IMR-90 (cell line): ENCODE measurements at regions not wholly inside any gene's neighbourhood (a gene's known extent, or its start where the extent isn't known, plus 50 kb on each side); places are given as distances from the start of the nearest gene placed in this dataset.

Experiments
- ATAC-seq: fragments of 200-7000 bp; cut with Tn5 transposase; 2 replicates; pipeline ENCODE4 v1.9.1; 2020; ENCODE audit warnings: low read depth, mild to moderate bottlenecking, moderate library complexity
- BruUV-seq: library from RNA; stranded (reverse); fragments of 400-500 nt; replicated peaks from 2 replicates; lab custom pipeline; 2021; lab: Mats Ljungman, UMichigan
- CTCF ChIA-PET: fragments of 300-600 bp; formaldehyde crosslinking; extraction: SDS; loops from one replicate; lab custom pipeline; 2021; ENCODE audit warnings: antibody characterized with exemption; lab: Yijun Ruan, JAX
- POLR2A ChIA-PET: fragments of 300-600 bp; sonication (Branson Sonifier 250); formaldehyde crosslinking; loops from one replicate; lab custom pipeline; 2022; ENCODE audit warnings: antibody characterized with exemption; ENCODE audit not compliant: unreplicated experiment; lab: Charles Lee
- DNase-seq: peaks from one replicate; pipeline ENCODE4 v3.0.0; 2013
- H2AFZ ChIP-seq: replicated peaks from 2 replicates; pipeline ENCODE3; 2013; ENCODE audit warnings: low read length, mild to moderate bottlenecking; ENCODE audit not compliant: poor library complexity
- H2AK5ac ChIP-seq: 2 replicates; pipeline ENCODE4 v1.6.1; 2013; ENCODE audit warnings: low read depth, low read length, inconsistent platforms
- H2AK9ac ChIP-seq: replicated peaks from 2 replicates; pipeline ENCODE3; 2013; ENCODE audit warnings: mild to moderate bottlenecking, low read depth, low read length, moderate library complexity; ENCODE audit not compliant: poor library complexity
- H2BK120ac ChIP-seq: 2 replicates; pipeline ENCODE4 v1.6.1; 2013; ENCODE audit warnings: low read depth, low read length, inconsistent platforms
- H2BK15ac ChIP-seq: 3 replicates; pipeline ENCODE4 v1.6.1; 2013; ENCODE audit warnings: low read depth, low read length, inconsistent platforms
- H2BK20ac ChIP-seq: 2 replicates; pipeline ENCODE4 v1.6.1; 2013; ENCODE audit warnings: low read depth, mild to moderate bottlenecking, inconsistent platforms, low read length, moderate library complexity
- H2BK5ac ChIP-seq: 2 replicates; pipeline ENCODE4 v1.6.1; 2013; ENCODE audit warnings: mild to moderate bottlenecking, low read depth, low read length, inconsistent platforms; ENCODE audit not compliant: poor library complexity, severe bottlenecking
- H3K14ac ChIP-seq: replicated peaks from 2 replicates; pipeline ENCODE4 v1.6.1; 2013; ENCODE audit warnings: low read depth, low read length, inconsistent platforms
- H3K18ac ChIP-seq: 2 replicates; pipeline ENCODE4 v1.6.1; 2013; ENCODE audit warnings: low read depth, low read length, control low read depth
- H3K23ac ChIP-seq: 2 replicates; pipeline ENCODE4 v1.6.1; 2013; ENCODE audit warnings: low read depth, low read length, inconsistent platforms
- H3K27ac ChIP-seq: 2 replicates; pipeline ENCODE4 v1.5.1; 2013; ENCODE audit warnings: mild to moderate bottlenecking, control low read depth, low read length; ENCODE audit not compliant: insufficient read depth
- H3K27me3 ChIP-seq: 2 replicates; pipeline ENCODE4 v1.6.1; 2013; ENCODE audit warnings: low read length; ENCODE audit not compliant: control insufficient read depth, insufficient read depth
- H3K36me3 ChIP-seq: 2 replicates; pipeline ENCODE4 v1.6.1; 2013; ENCODE audit warnings: low read length, mixed read lengths; ENCODE audit not compliant: control insufficient read depth, insufficient read depth
- H3K4ac ChIP-seq: 2 replicates; pipeline ENCODE4 v1.6.1; 2013; ENCODE audit warnings: low read depth, low read length, inconsistent platforms
- H3K4me1 ChIP-seq: 2 replicates; pipeline ENCODE4 v1.6.1; 2013; ENCODE audit warnings: low read length, mixed read lengths; ENCODE audit not compliant: control insufficient read depth, insufficient read depth
- H3K4me2 ChIP-seq: 2 replicates; pipeline ENCODE4 v1.6.1; 2013; ENCODE audit warnings: low read depth, mild to moderate bottlenecking, control low read depth, low read length, moderate library complexity
- H3K4me3 ChIP-seq: 2 replicates; pipeline ENCODE4 v1.5.1; 2013; ENCODE audit warnings: low read depth, mild to moderate bottlenecking, control low read depth, low read length, moderate library complexity; ENCODE audit not compliant: insufficient read depth
- H3K56ac ChIP-seq: 2 replicates; pipeline ENCODE4 v1.6.1; 2013; ENCODE audit warnings: low read length, inconsistent platforms; ENCODE audit not compliant: insufficient read depth; ENCODE audit errors: extremely low read depth
- H3K79me1 ChIP-seq, 2 experiments: 2 replicates each; pipeline ENCODE4 v1.6.1; 2013; ENCODE audit warnings: low read length in 2 of 2, inconsistent platforms in 1 of 2, low read depth in 1 of 2
- H3K9ac ChIP-seq: 2 replicates; pipeline ENCODE4 v1.6.1; 2013; ENCODE audit warnings: low read depth, low read length, control low read depth
- H3K9me1 ChIP-seq: 2 replicates; pipeline ENCODE4 v1.6.1; 2013; ENCODE audit warnings: low read length, inconsistent platforms; ENCODE audit not compliant: insufficient read depth
- H3K9me3 ChIP-seq: 2 replicates; pipeline ENCODE4 v1.6.1; 2013; ENCODE audit warnings: low read length; ENCODE audit not compliant: control insufficient read depth, insufficient read depth
- H4K20me1 ChIP-seq: 2 replicates; pipeline ENCODE4 v1.6.1; 2013; ENCODE audit warnings: low read length, inconsistent platforms; ENCODE audit not compliant: insufficient read depth
- H4K5ac ChIP-seq: 2 replicates; pipeline ENCODE4 v1.6.1; 2013; ENCODE audit warnings: mild to moderate bottlenecking, low read depth, low read length, control low read depth
- H4K8ac ChIP-seq, 2 experiments: 2 replicates each; pipeline ENCODE4 v1.6.1; 2013; ENCODE audit warnings: low read depth in 2 of 2, low read length in 2 of 2, control low read depth in 1 of 2, inconsistent platforms in 1 of 2
- H4K91ac ChIP-seq: 2 replicates; pipeline ENCODE4 v1.6.1; 2013; ENCODE audit warnings: low read depth, low read length, inconsistent platforms; ENCODE audit not compliant: insufficient read depth
- MAZ ChIP-seq: IDR thresholded peaks from 2 replicates; pipeline ENCODE4 v1.6.1; 2012; ENCODE audit warnings: low read depth, mild to moderate bottlenecking, low read length, improper control_type of control experiment, moderate library complexity, borderline replicate concordance
- NFE2L2 ChIP-seq: fragments of 150-350 bp; IDR thresholded peaks from 2 replicates; pipeline ENCODE4 v1.6.1; 2016; ENCODE audit warnings: low read depth, mild to moderate bottlenecking, low read length
- WGBS, 2 experiments: methylation state at CpG; one replicate each; pipeline versions ENCODE4 v1.1.5 to v1.1.7; 2013; ENCODE audit warnings: missing lambda C conversion rate in 2 of 2; ENCODE audit not compliant: insufficient read length in 1 of 2; ENCODE audit errors: extremely low coverage in 2 of 2; 5-methylcytosine and 5-hydroxymethylcytosine counted together
- dilution Hi-C: fragments of 300-500 bp; cut with HindIII; formaldehyde crosslinking; loops from one replicate; pipeline ENCODE4 v1.14.3; 2018; ENCODE audit warnings: low sequenced_read_pairs; ENCODE audit not compliant: unreplicated experiment
- in situ Hi-C: fragments of 300-500 bp; cut with MboI; formaldehyde crosslinking; loops from 3 replicates; pipeline ENCODE4 v1.14.3; 2019; ENCODE audit warnings: low sequenced_read_pairs, inconsistent platforms, mixed read lengths
- intact Hi-C: fragments of 100-400 bp; cut with micrococcal nuclease; formaldehyde crosslinking; loops from 2 replicates; pipeline ENCODE4 v1.10.0; 2022

GRCh38 chr3:68057637-68058320, 403.4 kb upstream of the SUCLG2 start:
- no peak for TF ChIP-seq MAZ
- TF ChIP-seq NFE2L2 = no peak
- dilution Hi-C loops = no loop called here
- no peak overlapping the region for H4K91ac ChIP-seq
- ATAC-seq = no peak
- H3K27ac ChIP-seq = no peak overlapping the region
- no peak overlapping the region for H3K18ac ChIP-seq
- no peaks in the 10 kb centered on the region for H3K36me3 ChIP-seq
- no peak for DNase-seq
- in situ Hi-C loops = no loop called here
- no peaks in the 10 kb centered on the region; the same call in 1 of the 2 replicates for H3K9me3 ChIP-seq
- H3K4me3 ChIP-seq = no peak overlapping the region
- no peak overlapping the region for H2AK5ac ChIP-seq
- H3K4me2 ChIP-seq = no peak overlapping the region
- no peaks in the 10 kb centered on the region for H3K4me1 ChIP-seq
- no peak overlapping the region for H3K56ac ChIP-seq
- no peak overlapping the region for H3K9ac ChIP-seq
- no peak overlapping the region for H2BK20ac ChIP-seq
- H2BK120ac ChIP-seq = no peak overlapping the region
- ChIA-PET POLR2A (no interaction called here), CTCF (no interaction called here)
- H3K23ac ChIP-seq = no peak overlapping the region
- no CpG with 5 or more reads among the region's 2 CpGs for WGBS, 2 experiments
- no peaks in the 10 kb centered on the region for H3K9me1 ChIP-seq
- H4K8ac ChIP-seq = no peak overlapping the region
- H2BK15ac ChIP-seq = no peak overlapping the region
- H2AK9ac ChIP-seq = no peak overlapping the region
- BruUV-seq = no TSS peak
- H2AFZ ChIP-seq = no peak overlapping the region
- no peak overlapping the region for H3K4ac ChIP-seq
- H3K14ac ChIP-seq = no peak overlapping the region
- no peaks in the 10 kb centered on the region for H3K27me3 ChIP-seq
- H3K79me1 ChIP-seq = no peaks in the 10 kb centered on the region
- H4K20me1 ChIP-seq = no peaks in the 10 kb centered on the region
- H2BK5ac ChIP-seq = no peak overlapping the region
- intact Hi-C loops = no loop called here
- no peak overlapping the region for H4K5ac ChIP-seq
